ENCODE measurements at regions not wholly inside any gene's neighbourhood (a gene's known extent, or its start where the extent isn't known, plus 50 kb on each side); places are given as distances from the start of the nearest gene placed in this dataset.

- DNase-seq, result no peak
These were observed 506.3 kb downstream of the LMO4 start for GRCh38 chr1:87834941-87835340.

GRCh38 chr1:87840767-87841166 is 512.1 kb downstream of the LMO4 start:
- DNase-seq, result no peak

GRCh38 chr1:87841332-87841731 is 512.7 kb downstream of the LMO4 start:
- no peak for DNase-seq

- DNase-seq, result peak; percentile 39
These were observed 513.5 kb downstream of the LMO4 start for GRCh38 chr1:87842156-87842555.

GRCh38 chr1:87844251-87844650 is 515.6 kb downstream of the LMO4 start:
- no peak for DNase-seq

- no peak for DNase-seq
These were observed 522.8 kb downstream of the LMO4 start for GRCh38 chr1:87851490-87851889.

- no peak for DNase-seq
These were observed 523.9 kb downstream of the LMO4 start for GRCh38 chr1:87852410-87853161.

- no peak for DNase-seq
These were observed 525.1 kb downstream of the LMO4 start for GRCh38 chr1:87853576-87854351.

GRCh38 chr1:87863317-87863716 is 534.6 kb downstream of the LMO4 start:
- DNase-seq, result no peak

- no peak for DNase-seq
These were observed 536.0 kb downstream of the LMO4 start for GRCh38 chr1:87864676-87865075.

GRCh38 chr1:87866416-87866815 is 537.7 kb downstream of the LMO4 start:
- DNase-seq, result no peak

GRCh38 chr1:87867626-87868025 is 538.9 kb downstream of the LMO4 start:
- DNase-seq, result no peak

GRCh38 chr1:87869567-87869966 is 540.9 kb downstream of the LMO4 start:
- peak; percentile 40 for DNase-seq

- no peak for DNase-seq
These were observed 543.5 kb downstream of the LMO4 start for GRCh38 chr1:87872189-87872588.

GRCh38 chr1:87872692-87873091 is 544.0 kb downstream of the LMO4 start:
- no peak for DNase-seq

GRCh38 chr1:87878873-87879272 is 550.2 kb downstream of the LMO4 start:
- DNase-seq, result no peak

- DNase-seq, result no peak
These were observed 551.5 kb downstream of the LMO4 start for GRCh38 chr1:87880098-87880760.

GRCh38 chr1:87880764-87881163 is 552.1 kb downstream of the LMO4 start:
- no peak for DNase-seq

- DNase-seq, result no peak
These were observed 555.2 kb downstream of the LMO4 start for GRCh38 chr1:87883906-87884305.

GRCh38 chr1:87884581-87884980 is 555.9 kb downstream of the LMO4 start:
- DNase-seq, result no peak

GRCh38 chr1:87885278-87886025 is 556.8 kb downstream of the LMO4 start:
- DNase-seq, result no peak

- no peak for DNase-seq
These were observed 558.4 kb downstream of the LMO4 start for GRCh38 chr1:87887100-87887499.

- peak; percentile 10 for DNase-seq
These were observed 559.8 kb downstream of the LMO4 start for GRCh38 chr1:87888446-87888845.

Measured in kidney glomerular epithelial cell (primary cell).